HG03175 (cell line): ENCODE measurements at regions not wholly inside any gene's neighbourhood (a gene's known extent, or its start where the extent isn't known, plus 50 kb on each side); places are given as distances from the start of the nearest gene placed in this dataset.
"Not testable (repeated sequence)": the region's sequence is repeated elsewhere in the genome, so short reads cannot be mapped to it uniquely, and the experiment has no call there.

Experiments
- ATAC-seq: cut with Tn5 transposase; IDR thresholded peaks from one replicate; pipeline ENCODE4 v1.9.1; 2021; ENCODE audit warnings: mild to moderate bottlenecking, moderate library complexity; ENCODE audit not compliant: unreplicated experiment

DNA sequence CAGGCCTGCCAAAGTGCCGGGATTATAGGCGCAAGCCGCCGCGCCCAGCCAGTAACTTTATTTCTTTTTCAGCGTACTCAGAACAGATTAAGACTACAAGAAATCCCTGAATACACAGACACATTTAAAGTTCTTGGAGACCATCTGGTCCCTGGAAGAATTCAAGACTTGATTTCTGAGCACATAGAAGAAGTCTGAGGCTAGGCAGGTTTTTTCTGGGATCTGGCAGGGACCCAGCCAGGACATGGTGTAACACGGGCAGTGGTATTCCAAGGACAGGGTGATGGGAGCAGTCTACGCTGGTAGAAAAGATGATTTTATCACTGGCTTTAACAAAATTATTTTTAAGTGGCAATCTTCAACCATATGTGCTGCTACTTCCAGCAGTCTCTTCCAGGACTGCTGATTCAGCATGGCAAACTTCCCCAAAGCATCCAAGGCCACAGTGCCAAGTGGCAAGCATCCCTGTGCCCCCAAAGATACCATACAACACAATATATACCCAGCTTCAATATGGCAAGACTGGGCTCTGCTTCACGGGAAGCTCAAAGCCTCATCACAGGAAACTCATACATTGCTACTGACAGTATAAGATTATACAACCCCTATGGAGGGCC, 105.2 kb upstream of the OR5AK2 start:
- no peak for ATAC-seq

DNA sequence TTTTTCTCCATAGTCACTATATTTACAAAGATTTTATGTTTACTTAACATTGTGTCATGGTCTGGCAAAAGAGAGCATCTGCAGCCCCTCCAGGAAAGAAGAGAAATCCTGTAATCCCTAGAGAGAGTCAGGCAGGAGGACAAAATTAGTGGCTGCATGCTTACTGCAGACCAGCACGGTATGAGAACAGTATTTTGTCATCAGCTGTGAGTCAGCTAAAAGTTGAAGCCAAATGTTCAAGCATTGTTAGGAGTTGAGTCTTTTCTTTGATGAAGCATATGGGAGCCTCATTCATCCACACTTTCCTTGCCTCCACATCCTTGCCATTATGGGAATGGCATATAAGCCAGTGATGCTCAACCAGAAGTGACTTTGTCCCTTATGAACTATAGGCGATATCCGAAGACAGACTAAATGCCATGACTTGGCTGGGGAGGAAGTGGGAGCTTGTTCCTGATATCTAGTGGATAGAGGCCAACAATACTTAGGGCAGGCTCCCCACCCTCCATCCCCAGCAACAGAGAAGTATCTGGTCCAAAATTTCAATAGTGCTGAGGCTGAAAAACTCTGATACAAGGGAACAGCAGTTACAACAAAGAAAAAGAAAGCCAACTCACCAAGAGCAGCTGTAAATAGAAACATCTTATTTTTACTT, 112.0 kb upstream of the OR5AK2 start:
- ATAC-seq: no peak

DNA sequence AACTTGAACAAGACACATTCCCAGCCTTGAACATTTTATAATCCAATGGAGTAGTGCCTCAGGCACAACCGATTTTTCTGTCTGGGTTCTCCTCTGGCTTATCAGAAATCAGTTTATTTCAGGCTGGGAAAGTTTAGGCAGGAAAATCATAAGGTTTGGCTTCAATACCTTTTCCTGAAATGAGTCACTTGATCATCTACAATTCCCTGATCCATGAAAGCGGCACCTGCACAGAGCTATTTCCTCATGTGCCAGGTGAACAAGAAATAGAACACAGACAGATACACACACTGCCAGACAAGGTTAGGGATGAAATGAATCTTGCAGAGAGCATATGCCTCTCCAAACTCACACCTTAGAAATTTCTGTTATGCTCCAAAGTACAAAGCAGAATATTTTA, 106.7 kb upstream of the OR9G4 start:
- no peak for ATAC-seq

DNA sequence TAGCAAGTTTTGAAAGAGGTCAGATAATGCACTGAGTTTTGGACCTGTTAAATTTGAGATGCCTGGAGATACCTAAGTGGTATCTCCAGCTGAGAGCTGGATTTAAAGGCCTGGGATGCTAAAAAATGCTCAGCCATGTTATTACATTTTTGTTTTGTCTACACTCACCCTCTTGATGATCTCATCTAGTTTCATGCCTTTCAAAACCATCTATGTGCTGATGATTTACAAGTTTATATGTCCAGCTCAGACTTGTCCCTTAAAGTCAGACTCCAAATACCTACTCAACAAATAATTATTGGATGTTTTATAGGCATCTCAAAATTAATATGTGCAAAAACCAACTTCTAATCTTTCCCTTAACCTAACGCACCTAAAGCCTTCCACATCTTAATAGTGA, 103.6 kb upstream of the OR9G4 start:
- ATAC-seq: no peak

DNA sequence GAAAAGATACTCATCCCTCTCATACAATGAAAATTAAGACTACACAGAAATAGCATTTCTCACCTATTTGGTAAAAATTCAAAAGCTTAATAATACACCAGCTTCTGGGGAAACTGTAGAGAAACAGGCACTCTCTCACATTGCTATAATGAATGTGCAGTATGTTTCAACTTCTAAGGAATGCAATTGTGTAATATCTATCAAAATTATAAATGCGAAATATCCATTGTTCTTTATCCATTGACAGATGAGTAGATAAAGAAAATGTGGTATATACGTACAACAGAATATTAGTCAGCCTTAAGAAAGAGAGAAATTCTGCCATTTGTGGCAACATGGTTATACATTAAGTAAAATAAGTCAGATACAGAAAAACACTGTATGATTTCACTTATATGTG, 101.4 kb upstream of the OR9G4 start:
- ATAC-seq: no peak

DNA sequence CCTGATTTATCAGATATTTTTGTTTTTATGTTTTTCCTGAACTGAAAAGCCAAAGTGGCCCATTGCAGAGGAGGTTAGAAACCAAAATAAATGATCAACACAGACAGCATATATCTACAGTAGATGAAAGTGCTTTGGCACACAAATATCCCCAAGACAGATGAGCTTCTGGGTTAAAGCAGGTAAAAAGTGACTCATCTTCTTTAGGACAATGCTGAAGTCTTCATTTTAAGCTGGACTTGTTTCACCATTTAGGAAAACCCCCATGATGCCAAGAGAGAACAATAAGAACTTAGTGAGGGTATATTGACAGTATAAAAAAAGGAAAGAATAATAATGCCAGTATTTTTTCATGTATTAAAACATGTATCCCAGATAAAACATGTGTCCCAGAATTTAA, 100.8 kb upstream of the OR9G4 start:
- no peak for ATAC-seq

DNA sequence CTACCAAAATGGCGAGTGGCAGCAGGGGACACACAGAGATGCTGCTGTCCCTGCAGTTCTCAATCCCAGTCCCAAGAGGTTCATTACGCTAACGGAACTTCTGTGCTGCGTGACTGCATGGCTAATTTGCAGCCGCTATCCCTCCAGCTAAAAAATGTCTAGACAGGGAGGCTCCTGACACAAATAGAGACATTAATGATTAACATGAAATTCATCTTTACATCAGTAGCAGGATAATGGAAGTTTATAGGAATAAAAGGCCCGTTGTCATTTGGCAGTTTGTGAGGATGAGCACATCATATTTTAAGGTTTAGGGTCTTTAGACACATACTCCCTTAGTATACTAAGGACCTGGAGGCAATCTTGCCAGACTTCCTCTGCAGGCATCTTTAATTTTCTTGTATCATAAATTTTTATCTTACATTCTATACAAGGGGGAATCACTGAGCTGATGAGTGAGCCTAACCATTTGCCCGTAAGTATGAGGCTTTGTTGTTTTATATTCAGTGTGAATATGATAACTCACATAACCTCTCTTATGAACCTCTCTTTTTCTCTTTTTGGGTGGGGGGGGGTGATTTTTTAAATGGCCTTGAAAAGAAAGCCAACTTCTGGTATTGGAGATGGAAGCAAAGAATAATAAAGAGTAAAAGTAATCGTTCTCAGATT, 99.8 kb upstream of the OR9G4 start:
- ATAC-seq: no peak

DNA sequence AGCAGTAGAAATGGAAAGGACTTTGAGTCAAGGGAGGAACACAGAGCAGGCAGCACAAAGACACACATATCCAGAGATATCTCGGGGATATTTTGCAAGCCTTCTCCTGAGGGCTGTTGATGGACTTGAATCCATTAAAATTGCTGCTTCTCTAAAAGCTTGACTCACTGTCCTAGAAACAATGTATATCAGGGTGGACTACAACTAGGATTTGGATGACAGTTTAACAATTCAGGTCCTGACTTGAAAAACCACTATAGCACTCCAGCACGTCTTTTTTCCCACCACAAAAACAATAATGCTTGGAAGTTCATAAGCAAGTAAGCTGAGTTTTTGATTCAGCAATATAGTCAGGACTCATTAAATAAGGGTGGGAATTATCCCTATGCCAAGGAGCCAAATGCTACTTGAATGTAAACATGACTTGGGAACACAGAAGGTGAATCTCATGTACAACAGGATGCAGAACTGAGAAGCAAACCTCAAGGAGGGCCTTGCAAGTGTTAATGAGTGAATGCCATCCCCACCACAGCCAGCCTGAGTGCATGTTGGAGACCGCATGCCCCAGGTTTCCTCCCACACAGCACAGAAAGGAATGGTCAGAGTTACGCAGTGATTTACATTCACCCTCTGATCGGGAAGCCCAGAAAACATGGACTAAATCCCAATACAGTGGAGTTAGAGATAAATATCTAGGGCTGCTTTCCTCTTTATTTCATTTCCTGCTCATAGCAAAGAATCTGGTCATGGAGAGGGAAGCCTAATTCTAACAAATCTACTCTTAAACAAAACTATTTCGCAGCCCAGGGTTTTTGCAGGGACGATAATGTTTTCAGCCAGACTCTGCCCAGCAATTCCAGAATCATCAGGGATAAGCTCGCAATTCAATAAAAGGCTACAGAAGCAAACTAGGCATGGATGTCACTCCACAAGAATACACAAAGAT, 98.4 kb upstream of the OR9G4 start:
- ATAC-seq: no peak

DNA sequence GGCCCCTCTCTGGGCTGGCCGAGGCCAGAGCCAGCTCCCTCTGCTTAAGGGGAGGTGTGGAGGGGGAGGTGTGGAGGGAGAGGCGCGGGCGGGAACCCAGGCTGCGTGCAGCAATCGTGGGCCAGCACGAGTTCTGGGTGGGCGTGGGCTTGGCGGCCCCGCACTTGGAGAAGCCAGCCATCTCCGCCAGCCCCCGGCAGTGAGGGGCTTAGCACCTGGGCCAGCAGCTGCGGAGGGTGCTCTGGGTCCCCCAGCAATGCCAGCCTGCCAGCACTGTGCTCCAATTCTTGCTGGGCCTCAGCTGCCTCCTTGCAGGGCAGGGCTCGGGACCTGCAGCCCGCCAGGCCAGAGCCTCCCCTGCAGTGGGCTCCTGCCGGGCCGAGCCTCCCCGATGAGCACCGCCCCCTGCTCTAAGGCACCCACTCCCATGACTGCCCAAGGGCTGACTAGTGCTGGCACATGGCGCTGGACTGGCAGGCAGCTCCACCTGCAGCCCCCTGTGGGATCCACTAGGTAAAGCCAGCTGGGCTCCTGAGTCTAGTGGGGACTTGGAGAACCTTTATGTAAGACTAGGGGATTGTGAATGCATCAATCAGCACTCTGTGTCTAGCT, 96.7 kb upstream of the OR9G4 start:
- ATAC-seq: no peak

DNA sequence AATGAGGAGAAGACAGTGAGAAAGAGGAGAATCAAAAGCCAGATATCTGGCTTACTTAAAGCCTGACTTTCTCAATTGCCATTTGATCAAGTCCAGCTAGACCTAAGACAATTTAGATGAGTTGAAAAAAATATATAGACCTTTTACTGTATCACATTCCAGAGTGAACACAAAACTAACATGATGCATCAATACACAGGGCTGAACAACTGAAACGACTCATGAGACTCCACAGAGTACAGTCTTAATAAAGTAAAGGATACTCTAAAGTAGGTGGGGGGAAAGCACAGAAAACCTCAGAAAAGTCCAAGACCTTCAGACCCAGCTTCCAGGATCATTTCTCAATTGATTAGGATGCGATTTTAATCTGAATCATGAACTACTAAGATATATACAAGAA, 95.3 kb upstream of the OR9G4 start:
- ATAC-seq: no peak

DNA sequence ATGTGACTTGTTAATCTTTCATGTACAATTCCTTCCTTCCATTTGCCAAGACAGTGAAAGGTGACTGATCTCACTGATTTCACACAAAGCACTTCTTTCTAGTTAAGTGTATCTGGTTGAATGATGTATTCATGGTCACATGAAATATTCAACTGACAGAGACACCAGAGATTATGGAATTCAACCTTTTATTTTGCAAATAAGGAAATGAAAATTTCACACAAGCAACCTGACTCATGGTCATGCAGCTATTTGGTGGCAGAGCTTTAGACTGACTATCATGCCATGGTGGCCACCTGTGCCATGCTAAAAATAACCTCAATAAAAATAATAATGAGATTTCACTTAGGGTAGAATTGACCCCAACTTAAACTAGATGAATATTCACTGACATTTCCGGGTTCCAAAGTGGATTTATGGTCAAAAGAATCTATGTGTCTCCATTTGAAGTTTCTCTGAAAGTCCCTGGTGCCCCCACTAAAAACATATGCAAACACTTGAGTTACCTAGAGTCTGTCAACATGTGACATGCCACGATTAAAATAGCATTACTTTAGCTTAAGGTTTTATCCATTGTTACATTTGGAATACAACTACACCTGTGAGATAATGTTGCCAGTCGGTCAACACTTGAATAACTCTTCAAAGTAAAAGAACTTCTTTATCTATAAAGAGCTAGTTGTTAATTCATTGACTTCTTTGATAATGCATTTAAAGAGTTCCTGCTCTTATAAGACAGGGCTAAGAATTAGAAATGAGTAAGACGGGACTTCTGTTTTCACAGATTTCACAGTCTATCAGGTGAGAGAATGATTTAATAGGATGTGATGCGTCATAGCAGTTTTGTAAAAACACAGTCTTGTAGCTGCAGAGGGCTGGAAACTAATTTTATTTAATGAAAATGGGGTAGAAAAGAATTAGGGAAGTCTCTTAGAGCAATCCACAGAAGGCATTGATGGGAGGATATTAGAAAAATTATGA, 94.6 kb upstream of the OR9G4 start:
- ATAC-seq: no peak

DNA sequence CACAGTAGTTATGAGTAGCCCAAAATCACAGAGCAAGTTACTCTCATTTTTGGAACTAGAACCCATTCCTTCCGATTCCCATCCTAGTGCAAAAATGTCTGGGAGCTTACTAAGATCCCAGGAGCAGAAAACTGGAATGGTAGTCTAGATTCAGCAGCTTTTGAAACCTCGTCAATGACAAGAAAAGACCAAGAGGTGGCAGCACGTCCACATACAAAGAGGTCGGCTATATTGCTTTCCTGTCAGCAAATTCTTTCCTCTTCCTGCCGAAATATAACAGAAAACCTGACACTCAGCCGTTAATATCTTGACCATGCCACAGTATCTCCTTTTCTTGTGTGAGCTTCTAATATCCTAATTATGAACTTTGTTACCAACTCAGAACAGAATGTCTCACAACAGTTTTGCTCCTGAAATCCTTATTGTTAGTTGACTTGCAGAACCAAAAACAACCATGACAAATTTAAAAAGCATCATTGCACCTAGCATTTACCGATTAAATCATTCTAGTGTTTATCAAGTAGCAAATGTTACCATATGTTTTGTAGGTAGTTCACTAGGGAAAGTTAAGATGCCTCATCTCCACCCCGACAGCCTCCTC, 92.8 kb upstream of the OR9G4 start:
- peak; percentile 71 for ATAC-seq

DNA sequence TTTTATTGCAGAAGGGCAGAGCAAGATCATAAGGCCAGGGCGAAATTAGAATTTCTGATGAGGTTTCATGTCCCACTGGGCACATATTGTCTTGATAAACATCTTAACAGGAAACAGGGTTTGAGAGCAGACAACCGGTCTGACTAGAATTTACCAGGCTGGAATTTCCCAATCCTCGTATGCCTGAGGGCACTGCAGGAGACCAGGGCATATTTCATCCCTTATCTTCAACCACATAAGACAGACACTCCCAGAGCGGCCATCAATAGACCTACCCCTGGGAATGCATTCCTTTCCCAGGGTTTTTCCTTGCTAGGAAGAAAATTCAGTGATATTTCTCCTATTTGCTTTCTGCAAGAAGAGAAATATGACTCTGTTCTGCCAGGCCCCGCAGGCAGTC, 78.9 kb upstream of the OR9G4 start:
- not testable (repeated sequence) for ATAC-seq

DNA sequence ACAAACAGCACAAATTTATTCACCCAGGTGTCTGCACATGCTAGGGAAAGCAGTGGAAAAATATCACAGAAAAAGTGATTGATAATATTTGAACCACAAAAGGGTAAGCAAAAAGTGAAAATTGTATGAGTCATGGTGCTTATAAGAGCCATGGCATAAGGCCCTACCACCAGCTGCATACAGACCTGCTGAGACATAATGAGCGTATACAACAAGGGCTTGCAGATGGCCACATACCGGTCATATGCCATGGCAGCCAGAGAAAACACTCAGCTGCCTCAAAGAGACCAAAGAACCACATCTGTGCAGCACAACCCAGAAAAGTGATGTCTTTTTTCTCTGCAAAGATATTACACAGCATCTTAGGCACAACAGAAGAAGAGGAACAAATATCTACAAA, 71.4 kb upstream of the OR9G4 start:
- ATAC-seq: no peak

DNA sequence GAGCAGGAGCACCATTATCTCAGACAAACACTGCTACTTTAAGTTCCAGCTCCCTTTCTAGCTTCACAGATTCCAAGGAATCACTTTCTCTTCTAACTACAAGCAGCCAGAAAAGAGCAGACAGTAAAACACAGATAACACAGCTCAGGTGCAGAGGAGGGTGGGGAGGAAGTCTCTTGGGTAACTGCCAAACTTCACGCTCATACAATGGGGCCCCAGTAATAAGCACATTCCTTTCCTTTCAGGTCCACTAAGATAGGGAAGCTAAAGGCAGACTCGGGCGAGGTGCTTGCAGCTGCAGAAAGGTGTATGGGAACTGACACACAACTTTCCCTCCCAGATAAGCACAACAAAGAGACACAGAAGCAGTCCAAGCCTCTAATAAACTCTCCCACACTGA, 69.2 kb upstream of the OR9G4 start:
- ATAC-seq: no peak

DNA sequence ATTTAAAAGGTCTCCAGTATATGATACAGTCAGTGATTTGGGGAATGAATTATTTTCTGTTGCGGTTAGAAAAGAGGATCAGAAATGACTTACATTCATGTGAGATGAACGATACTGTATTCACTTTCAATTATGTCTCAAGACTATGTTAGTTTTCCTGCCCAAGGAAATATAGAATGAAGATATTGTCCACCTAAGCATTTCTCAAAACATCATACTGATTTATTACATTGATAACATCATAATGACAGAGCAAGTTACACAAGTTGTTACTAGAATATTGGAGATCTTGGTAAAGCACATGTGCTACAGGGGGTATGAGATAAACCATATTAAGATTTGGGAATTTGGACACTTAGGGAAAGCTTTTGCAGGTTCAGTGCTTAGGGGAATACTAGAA, 67.8 kb upstream of the OR9G4 start:
- ATAC-seq: no peak

DNA sequence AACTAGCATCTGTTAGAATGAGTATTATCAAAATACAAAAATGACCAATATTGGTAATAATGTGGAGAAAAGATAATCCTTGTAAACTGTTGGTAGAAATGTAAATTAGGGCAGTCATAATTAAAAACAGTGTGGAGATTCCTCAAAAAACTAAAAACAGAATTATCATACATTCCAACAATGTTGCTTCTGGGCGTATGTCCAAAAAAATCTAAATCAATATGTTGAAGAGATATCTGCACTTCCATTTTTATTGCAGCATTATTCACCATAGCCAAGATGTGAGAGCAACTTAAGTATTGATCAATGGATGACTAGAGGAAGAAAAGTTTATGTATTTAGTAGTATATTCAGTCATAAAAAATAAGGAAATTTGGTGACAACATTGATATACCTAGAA, 59.8 kb upstream of the OR9G4 start:
- no peak for ATAC-seq

DNA sequence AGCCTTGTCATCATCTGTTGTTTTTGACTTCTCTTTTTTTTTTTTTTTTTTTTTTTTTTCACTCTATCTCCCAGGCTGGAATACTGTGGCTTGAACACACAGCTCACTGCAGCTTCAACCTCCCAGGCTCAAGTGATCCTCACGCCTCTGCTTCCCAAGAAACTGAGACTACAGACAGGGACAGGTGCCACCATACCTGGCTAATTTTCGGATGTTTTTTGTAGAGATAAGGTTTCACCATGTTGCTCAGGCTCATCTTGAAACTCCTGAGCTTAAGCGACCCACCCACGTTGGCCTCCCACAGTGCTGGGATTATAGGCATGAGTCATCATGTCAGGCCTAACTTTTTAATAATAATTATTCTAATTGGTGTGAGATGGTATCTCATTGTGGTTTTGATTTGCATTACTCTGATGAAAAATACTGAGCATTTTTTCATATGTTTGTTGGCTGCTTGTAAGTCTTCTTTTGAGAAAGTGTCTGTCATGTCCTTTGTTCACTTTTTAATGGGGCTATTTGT, 51.3 kb upstream of the OR9G4 start:
- ATAC-seq: no peak
